GM13977 (cell line): ENCODE measurements at regions not wholly inside any gene's neighbourhood (a gene's known extent, or its start where the extent isn't known, plus 50 kb on each side); places are given as distances from the start of the nearest gene placed in this dataset.
"Not testable (repeated sequence)": the region's sequence is repeated elsewhere in the genome, so short reads cannot be mapped to it uniquely, and the experiment has no call there.

Source experiments
- DNase-seq: peaks from one replicate; pipeline ENCODE4 v3.0.0; 2012; ENCODE audit warnings: low spot score
- CTCF ChIP-seq: IDR thresholded peaks from 2 replicates; pipeline ENCODE4 v1.5.1; 2012; ENCODE audit warnings: mild to moderate bottlenecking, control low read depth; ENCODE audit not compliant: insufficient read depth; ENCODE audit errors: extremely low read depth, missing control alignments
- in situ Hi-C: fragments of 300-500 bp; cut with MboI; formaldehyde crosslinking; loops from one replicate; pipeline ENCODE4 v1.12.0; 2022; ENCODE audit warnings: low sequenced_read_pairs, low pct_unique_long_range_greater_than_20kb, mixed read lengths, inconsistent platforms; ENCODE audit not compliant: unreplicated experiment

- DNase-seq = no peak
- TF ChIP-seq CTCF = no peak
- in situ Hi-C loops = no loop called here
These were observed 303.0 kb downstream of the NDUFA10 start for GRCh38 chr2:239721991-239722759.

GRCh38 chr2:239721531-239721930 lies 303.6 kb downstream of the NDUFA10 start:
- no peak for TF ChIP-seq CTCF
- DNase-seq = no peak
- in situ Hi-C loops = no loop called here

GRCh38 chr2:239720361-239721360 lies 304.5 kb downstream of the NDUFA10 start:
- in situ Hi-C loops = no loop called here
- DNase-seq = no peak
- TF ChIP-seq CTCF = no peak

GRCh38 chr2:239719791-239720360 lies 305.3 kb downstream of the NDUFA10 start:
- in situ Hi-C loops = no loop called here

GRCh38 chr2:239718991-239719390 lies 306.2 kb downstream of the NDUFA10 start:
- in situ Hi-C loops = not testable (repeated sequence)

More at GRCh38 chr2:239719791-239720360, 305.3 kb downstream of the NDUFA10 start:
- no peak for DNase-seq
- no peak for TF ChIP-seq CTCF

GRCh38 chr2:239717706-239718105 lies 307.4 kb downstream of the NDUFA10 start:
- TF ChIP-seq CTCF = no peak
- in situ Hi-C loops = no loop called here

More at GRCh38 chr2:239718991-239719390, 306.2 kb downstream of the NDUFA10 start:
- not testable (repeated sequence) for DNase-seq

More at GRCh38 chr2:239717706-239718105, 307.4 kb downstream of the NDUFA10 start:
- no peak for DNase-seq
